ENCODE measurements at regions not wholly inside any gene's neighbourhood (a gene's known extent, or its start where the extent isn't known, plus 50 kb on each side); places are given as distances from the start of the nearest gene placed in this dataset.
"Not testable (repeated sequence)": the region's sequence is repeated elsewhere in the genome, so short reads cannot be mapped to it uniquely, and the experiment has no call there.

GRCh38 chr3:110344487-110344886 is 727.1 kb upstream of the NECTIN3 start:
- Histone ChIP-seq H3K27ac (no peak overlapping the region), H3K9me3 (no peaks in the 10 kb centered on the region), H3K36me3 (no peaks in the 10 kb centered on the region), H3K4me1 (no peaks in the 10 kb centered on the region), H3K4me3 (no peak overlapping the region), H3K27me3 (no peaks in the 10 kb centered on the region)
- intact Hi-C loops (cut with DNase I; ENCODE audit: low total_unique reads) = no loop called here
- DNase-seq = no peak
- TF ChIP-seq POLR2A (IDR thresholded peaks at IDR 0.05) (no peak), CTCF (IDR thresholded peaks at IDR 0.05) (no peak)

GRCh38 chr3:110344897-110345767 is 726.5 kb upstream of the NECTIN3 start:
- Histone ChIP-seq H3K4me3 (no peak overlapping the region), H3K36me3 (no peaks in the 10 kb centered on the region), H3K4me1 (no peaks in the 10 kb centered on the region), H3K27me3 (no peaks in the 10 kb centered on the region), H3K27ac (no peak overlapping the region), H3K9me3 (no peaks in the 10 kb centered on the region)
- no peak for DNase-seq
- TF ChIP-seq POLR2A (IDR thresholded peaks at IDR 0.05) = no peak
- no peak for TF ChIP-seq CTCF (IDR thresholded peaks at IDR 0.05)
- intact Hi-C loops (cut with DNase I; ENCODE audit: low total_unique reads) = no loop called here

- intact Hi-C loops (cut with DNase I; ENCODE audit: low total_unique reads) = no loop called here
- Histone ChIP-seq H3K36me3 (no peaks in the 10 kb centered on the region), H3K4me3 (no peak overlapping the region), H3K4me1 (no peaks in the 10 kb centered on the region), H3K27ac (no peak overlapping the region), H3K27me3 (no peaks in the 10 kb centered on the region), H3K9me3 (no peaks in the 10 kb centered on the region)
- no peak for TF ChIP-seq CTCF (IDR thresholded peaks at IDR 0.05)
- TF ChIP-seq POLR2A (IDR thresholded peaks at IDR 0.05) = no peak
- no peak for DNase-seq
Observed at GRCh38 chr3:110349295-110349694, 722.3 kb upstream of the NECTIN3 start.

GRCh38 chr3:110352841-110353604 is 718.6 kb upstream of the NECTIN3 start:
- no peak for TF ChIP-seq CTCF (IDR thresholded peaks at IDR 0.05)
- TF ChIP-seq POLR2A (IDR thresholded peaks at IDR 0.05) = no peak
- Histone ChIP-seq H3K27me3 (no peaks in the 10 kb centered on the region), H3K36me3 (no peaks in the 10 kb centered on the region), H3K9me3 (no peaks in the 10 kb centered on the region), H3K4me3 (no peak overlapping the region), H3K27ac (no peak overlapping the region), H3K4me1 (no peaks in the 10 kb centered on the region)
- DNase-seq = no peak
- intact Hi-C loops (cut with DNase I; ENCODE audit: low total_unique reads) = no loop called here

GRCh38 chr3:110362751-110363150 is 708.9 kb upstream of the NECTIN3 start:
- Histone ChIP-seq H3K9me3 (no peaks in the 10 kb centered on the region), H3K27ac (no peak overlapping the region), H3K4me1 (no peaks in the 10 kb centered on the region), H3K27me3 (no peaks in the 10 kb centered on the region), H3K4me3 (no peak overlapping the region), H3K36me3 (no peaks in the 10 kb centered on the region)
- TF ChIP-seq POLR2A (IDR thresholded peaks at IDR 0.05) (no peak), CTCF (IDR thresholded peaks at IDR 0.05) (no peak)
- intact Hi-C loops (cut with DNase I; ENCODE audit: low total_unique reads) = no loop called here
- no peak for DNase-seq

- intact Hi-C loops (cut with DNase I; ENCODE audit: low total_unique reads); H3K9me3 ChIP-seq; DNase-seq; H3K4me1 ChIP-seq; H3K4me3 ChIP-seq; H3K36me3 ChIP-seq; H3K27me3 ChIP-seq; H3K27ac ChIP-seq: not testable (repeated sequence)
Observed at GRCh38 chr3:110367289-110367688, 704.3 kb upstream of the NECTIN3 start.

Measured in uterus (tissue), 3 donors.